Mesendoderm (in vitro differentiated cells): ENCODE measurements at regions not wholly inside any gene's neighbourhood (a gene's known extent, or its start where the extent isn't known, plus 50 kb on each side); places are given as distances from the start of the nearest gene placed in this dataset.

ENCODE experiments used
- DNase-seq: peaks from one replicate; pipeline ENCODE4 v3.0.0; 2013
- H2AK5ac ChIP-seq: 2 replicates; pipeline ENCODE4 v1.6.1; 2013; ENCODE audit warnings: low read length, inconsistent platforms
- H2BK120ac ChIP-seq: 2 replicates; pipeline ENCODE4 v1.6.1; 2013; ENCODE audit warnings: low read depth, mild to moderate bottlenecking, low read length, moderate library complexity, mixed read lengths
- H2BK15ac ChIP-seq: replicated peaks from 2 replicates; pipeline ENCODE4 v1.6.1; 2013; ENCODE audit warnings: low read depth, mild to moderate bottlenecking, moderate library complexity
- H2BK5ac ChIP-seq: 2 replicates; pipeline ENCODE4 v1.6.1; 2013; ENCODE audit warnings: low read length, inconsistent platforms
- H3K18ac ChIP-seq: 2 replicates; pipeline ENCODE4 v1.6.1; 2013; ENCODE audit warnings: mild to moderate bottlenecking, low read length, mixed read lengths
- H3K23ac ChIP-seq: one replicate; pipeline ENCODE4 v1.6.1; 2013; ENCODE audit warnings: low read length
- H3K27ac ChIP-seq: 2 replicates; pipeline ENCODE4 v1.5.1; 2013; ENCODE audit warnings: low read depth, mild to moderate bottlenecking, inconsistent platforms, low read length, moderate library complexity
- H3K27me3 ChIP-seq: 2 replicates; pipeline ENCODE4 v1.6.1; 2013; ENCODE audit warnings: low read length, control low read depth, mild to moderate bottlenecking, inconsistent platforms; ENCODE audit not compliant: insufficient read depth, poor library complexity
- H3K36me3 ChIP-seq: 2 replicates; pipeline ENCODE4 v1.6.1; 2013; ENCODE audit warnings: low read length, inconsistent platforms; ENCODE audit not compliant: control insufficient read depth, insufficient read depth
- H3K4ac ChIP-seq: one replicate; pipeline ENCODE4 v1.6.1; 2013; ENCODE audit warnings: low read depth, mild to moderate bottlenecking, low read length, moderate library complexity
- H3K4me1 ChIP-seq: 2 replicates; pipeline ENCODE4 v1.6.1; 2013; ENCODE audit warnings: low read depth, low read length, inconsistent platforms; ENCODE audit not compliant: control insufficient read depth
- H3K4me2 ChIP-seq: 2 replicates; pipeline ENCODE4 v1.6.1; 2013; ENCODE audit warnings: low read length
- H3K4me3 ChIP-seq: 2 replicates; pipeline ENCODE4 v1.5.1; 2013; ENCODE audit warnings: mild to moderate bottlenecking, low read length
- H3K56ac ChIP-seq: one replicate; pipeline ENCODE4 v1.6.1; 2013; ENCODE audit warnings: low read length
- H3K79me1 ChIP-seq: 2 replicates; pipeline ENCODE4 v1.6.1; 2013; ENCODE audit warnings: low read length, inconsistent platforms
- H3K79me2 ChIP-seq: 2 replicates; pipeline ENCODE4 v1.6.1; 2013; ENCODE audit warnings: mild to moderate bottlenecking, low read length; ENCODE audit not compliant: control insufficient read depth, insufficient read depth
- H3K9ac ChIP-seq: 2 replicates; pipeline ENCODE4 v1.6.1; 2013; ENCODE audit warnings: low read length, inconsistent platforms
- H4K5ac ChIP-seq: one replicate; pipeline ENCODE4 v1.6.1; 2013; ENCODE audit warnings: low read length
- H4K8ac ChIP-seq: one replicate; pipeline ENCODE4 v1.6.1; 2013; ENCODE audit warnings: low read depth, mild to moderate bottlenecking, control low read depth, low read length, moderate library complexity
- WGBS: extraction: QIAGEN DNeasy Blood & Tissue Kit; methylation state at CpG from one replicate; pipeline ENCODE4 v1.1.7; 2013; ENCODE audit warnings: low lambda C conversion rate, missing lambda C conversion rate; ENCODE audit not compliant: insufficient coverage; ENCODE audit errors: extremely low coverage; 5-methylcytosine and 5-hydroxymethylcytosine counted together

DNA sequence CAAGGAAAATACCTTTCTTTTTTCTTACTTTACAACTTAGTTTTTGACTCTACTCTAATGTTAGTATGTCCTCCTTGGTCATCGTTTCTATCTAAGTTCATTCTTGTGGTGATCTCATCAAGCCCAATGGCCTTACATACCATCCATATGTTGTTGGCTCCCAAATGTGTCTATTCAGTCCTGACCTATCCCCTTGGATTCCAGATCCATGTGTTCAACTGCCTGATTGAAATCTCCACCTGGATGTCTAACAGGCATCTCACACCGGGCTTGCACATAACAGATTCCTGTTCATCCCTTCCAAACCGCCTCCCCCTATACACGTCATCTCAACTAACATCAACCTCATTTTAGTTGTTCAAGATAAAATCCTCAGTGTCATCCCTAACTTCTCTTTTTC, 382.6 kb downstream of the SOX2 start:
- H2BK120ac ChIP-seq: no peak overlapping the region
- H3K4ac ChIP-seq: no peak overlapping the region
- H3K27ac ChIP-seq: no peak overlapping the region
- no peak overlapping the region for H2BK15ac ChIP-seq
- no peak overlapping the region for H3K18ac ChIP-seq
- no peak overlapping the region for H4K5ac ChIP-seq
- H2AK5ac ChIP-seq: no peak overlapping the region
- no peaks in the 10 kb centered on the region for H3K4me1 ChIP-seq
- no peak overlapping the region for H3K23ac ChIP-seq
- no peaks in the 10 kb centered on the region for H3K27me3 ChIP-seq
- no peaks in the 10 kb centered on the region for H3K36me3 ChIP-seq
- H3K4me2 ChIP-seq: no peak overlapping the region
- H3K79me1 ChIP-seq: no peaks in the 10 kb centered on the region
- WGBS: 100% methylated on average over 2 of the region's 4 CpGs
- no peak overlapping the region for H3K4me3 ChIP-seq
- no peak overlapping the region for H3K56ac ChIP-seq
- no peak overlapping the region for H4K8ac ChIP-seq
- H2BK5ac ChIP-seq: no peak overlapping the region
- DNase-seq: no peak
- no peak overlapping the region for H3K9ac ChIP-seq
- no peaks in the 10 kb centered on the region for H3K79me2 ChIP-seq

DNA sequence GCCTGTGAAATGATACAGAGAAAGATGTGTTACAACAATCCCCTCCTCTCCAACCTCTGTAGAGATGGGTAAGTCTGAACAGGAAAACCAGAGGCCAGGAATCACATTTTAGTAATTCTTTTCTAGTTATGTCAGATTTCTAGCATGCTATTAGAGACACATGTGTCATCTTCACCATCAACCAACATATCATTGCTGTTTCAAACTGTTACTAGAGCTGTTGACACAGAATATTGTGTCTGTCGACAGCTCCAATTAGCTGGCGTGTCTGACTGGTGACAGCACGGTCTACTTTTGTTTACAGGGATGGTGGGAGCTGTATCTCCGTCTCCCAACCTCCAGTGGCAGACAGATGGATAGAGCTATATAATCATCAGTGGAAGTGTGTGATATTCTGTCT, 393.2 kb downstream of the SOX2 start:
- Histone ChIP-seq H3K18ac (no peak overlapping the region), H4K8ac (no peak overlapping the region), H2BK120ac (no peak overlapping the region), H4K5ac (no peak overlapping the region), H3K27ac (no peak overlapping the region), H2BK5ac (no peak overlapping the region), H3K79me1 (no peaks in the 10 kb centered on the region), H3K27me3 (no peaks in the 10 kb centered on the region), H2BK15ac (no peak overlapping the region), H3K36me3 (no peaks in the 10 kb centered on the region), H2AK5ac (no peak overlapping the region), H3K4me1 (no peaks in the 10 kb centered on the region), H3K9ac (no peak overlapping the region), H3K4me2 (no peak overlapping the region), H3K56ac (no peak overlapping the region), H3K4ac (no peak overlapping the region), H3K4me3 (no peak overlapping the region), H3K79me2 (no peaks in the 10 kb centered on the region), H3K23ac (no peak overlapping the region)
- DNase-seq: no peak
- no CpG with 5 or more reads among the region's 4 CpGs for WGBS

- H4K5ac ChIP-seq: no peak overlapping the region
- no peaks in the 10 kb centered on the region for H3K4me1 ChIP-seq
- no peak overlapping the region for H3K56ac ChIP-seq
- no peaks in the 10 kb centered on the region for H3K79me2 ChIP-seq
- H3K27me3 ChIP-seq: no peaks in the 10 kb centered on the region
- H3K4me3 ChIP-seq: no peak overlapping the region
- no peak overlapping the region for H2BK15ac ChIP-seq
- no peak overlapping the region for H4K8ac ChIP-seq
- no peak overlapping the region for H2AK5ac ChIP-seq
- H3K18ac ChIP-seq: no peak overlapping the region
- no peak overlapping the region for H3K9ac ChIP-seq
- H3K23ac ChIP-seq: no peak overlapping the region
- H3K4ac ChIP-seq: no peak overlapping the region
- H2BK120ac ChIP-seq: no peak overlapping the region
- no peak for DNase-seq
- H3K4me2 ChIP-seq: no peak overlapping the region
- no peak overlapping the region for H3K27ac ChIP-seq
- no peaks in the 10 kb centered on the region for H3K36me3 ChIP-seq
- no peak overlapping the region for H2BK5ac ChIP-seq
- WGBS: 94% methylated on average over 2 of the region's 4 CpGs
- H3K79me1 ChIP-seq: no peaks in the 10 kb centered on the region
These were observed 394.1 kb downstream of the SOX2 start for GRCh38 chr3:182105875-182106274.

DNA sequence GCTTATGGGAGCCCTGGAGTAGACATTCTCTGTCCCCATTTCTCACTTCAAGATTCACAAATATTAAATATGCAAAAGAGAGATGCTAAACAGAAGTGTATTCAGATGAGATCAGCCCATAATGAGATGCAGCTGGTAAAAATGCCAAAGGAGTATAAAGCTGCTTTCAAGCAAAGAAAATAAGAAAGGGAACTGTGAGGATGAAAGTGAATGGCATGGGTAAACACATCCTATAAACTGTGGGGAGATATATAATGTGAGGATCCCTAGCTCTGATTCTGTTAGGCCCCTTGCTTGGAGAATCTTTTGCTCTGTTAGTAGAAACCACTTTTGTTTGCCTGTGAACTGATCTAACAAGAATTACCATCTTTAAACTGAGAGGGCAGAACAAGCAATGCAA, 396.6 kb downstream of the SOX2 start:
- Histone ChIP-seq H3K4me3 (no peak overlapping the region), H3K4ac (no peak overlapping the region), H3K36me3 (no peaks in the 10 kb centered on the region), H3K27ac (no peak overlapping the region), H3K18ac (no peak overlapping the region), H3K27me3 (no peaks in the 10 kb centered on the region), H4K8ac (no peak overlapping the region), H4K5ac (no peak overlapping the region), H2AK5ac (no peak overlapping the region), H2BK5ac (no peak overlapping the region), H2BK15ac (no peak overlapping the region), H3K9ac (no peak overlapping the region), H3K79me2 (no peaks in the 10 kb centered on the region), H3K79me1 (no peaks in the 10 kb centered on the region), H3K23ac (no peak overlapping the region), H3K4me1 (no peaks in the 10 kb centered on the region), H3K4me2 (no peak overlapping the region), H3K56ac (no peak overlapping the region), H2BK120ac (no peak overlapping the region)
- no peak for DNase-seq

DNA sequence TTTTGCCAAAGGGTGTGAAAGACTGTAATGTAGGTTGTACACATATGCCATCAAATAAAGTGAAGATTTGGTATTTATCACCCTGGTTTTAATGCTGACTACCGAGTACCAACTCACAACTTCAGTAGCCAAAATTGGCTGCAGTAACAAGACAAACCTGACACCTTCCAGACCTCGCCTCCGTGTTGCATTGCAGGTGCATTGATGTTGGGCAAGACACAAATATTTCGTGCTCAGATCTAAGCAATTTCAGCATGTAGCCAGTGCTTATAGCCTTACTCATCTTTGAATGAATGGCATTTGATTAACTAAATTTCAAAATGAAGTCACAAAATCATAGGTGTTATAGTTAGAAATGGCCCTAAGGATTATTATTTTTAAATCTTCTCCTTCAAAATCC, 400.2 kb downstream of the SOX2 start:
- Histone ChIP-seq H3K79me1 (no peaks in the 10 kb centered on the region), H3K4me3 (no peak overlapping the region), H3K27me3 (no peaks in the 10 kb centered on the region), H3K56ac (no peak overlapping the region), H3K4me2 (no peak overlapping the region), H4K8ac (no peak overlapping the region), H2AK5ac (no peak overlapping the region), H2BK15ac (no peak overlapping the region), H2BK120ac (no peak overlapping the region), H2BK5ac (no peak overlapping the region), H3K4ac (no peak overlapping the region), H3K18ac (no peak overlapping the region), H3K79me2 (no peaks in the 10 kb centered on the region), H4K5ac (no peak overlapping the region), H3K9ac (no peak overlapping the region), H3K27ac (no peak overlapping the region), H3K4me1 (no peaks in the 10 kb centered on the region), H3K36me3 (no peaks in the 10 kb centered on the region), H3K23ac (no peak overlapping the region)
- DNase-seq: no peak
- WGBS: no CpG with 5 or more reads among the region's 4 CpGs

DNA sequence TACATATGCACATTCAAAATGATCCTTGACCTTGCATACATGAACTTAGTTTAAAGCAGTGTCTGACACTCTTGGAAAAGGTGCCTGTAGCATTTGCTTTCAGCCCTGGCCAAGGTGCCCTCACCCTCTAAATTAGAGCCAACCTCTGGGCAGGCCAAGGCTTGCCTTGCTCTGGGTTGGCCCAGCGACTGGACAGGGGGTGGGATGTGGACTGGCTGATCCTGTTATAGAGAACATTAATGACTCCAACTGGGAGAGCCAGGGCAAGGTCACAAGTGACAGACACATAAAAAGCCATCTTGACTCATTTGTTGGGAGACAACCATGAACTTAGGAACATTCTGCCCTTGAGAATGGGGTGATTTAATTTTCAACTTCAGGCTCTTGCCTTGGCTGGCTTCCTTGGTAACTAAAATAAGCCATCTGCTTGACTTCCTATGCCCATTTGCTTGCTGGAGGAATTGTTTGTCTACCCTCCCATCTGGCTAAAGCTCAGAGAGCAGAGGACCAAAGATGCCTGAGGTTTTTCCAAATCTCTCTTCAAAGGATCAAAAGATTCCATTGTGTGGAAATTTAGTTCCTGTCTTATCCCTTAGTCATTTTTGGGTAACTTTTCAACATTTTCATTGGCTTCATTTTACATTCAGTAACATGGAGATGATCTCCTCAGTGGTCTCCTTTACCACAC, 403.7 kb downstream of the SOX2 start:
- H4K8ac ChIP-seq: no peak overlapping the region
- no peak overlapping the region for H2AK5ac ChIP-seq
- no peak overlapping the region for H3K27ac ChIP-seq
- DNase-seq: no peak
- no peak overlapping the region for H3K4me2 ChIP-seq
- H3K4me3 ChIP-seq: no peak overlapping the region
- no peak overlapping the region for H4K5ac ChIP-seq
- no peaks in the 10 kb centered on the region for H3K79me2 ChIP-seq
- no peak overlapping the region for H2BK15ac ChIP-seq
- no peak overlapping the region for H3K9ac ChIP-seq
- no peak overlapping the region for H3K56ac ChIP-seq
- no peaks in the 10 kb centered on the region for H3K79me1 ChIP-seq
- H3K4ac ChIP-seq: no peak overlapping the region
- H2BK5ac ChIP-seq: no peak overlapping the region
- WGBS: no CpG with 5 or more reads among the region's 1 CpG
- H3K4me1 ChIP-seq: no peaks in the 10 kb centered on the region
- no peaks in the 10 kb centered on the region for H3K36me3 ChIP-seq
- no peaks in the 10 kb centered on the region for H3K27me3 ChIP-seq
- H3K23ac ChIP-seq: no peak overlapping the region
- H2BK120ac ChIP-seq: no peak overlapping the region
- H3K18ac ChIP-seq: no peak overlapping the region
